Stimulated activated memory B cell treated with anti-CD40 and anti-IgM and Interleukin-4, amounts not matched to agents 10 μg/mL and 1 μg/mL and 100 μg/mL, for 72 hours (primary cell): ENCODE measurements at regions not wholly inside any gene's neighbourhood (a gene's known extent, or its start where the extent isn't known, plus 50 kb on each side); places are given as distances from the start of the nearest gene placed in this dataset.
"Not testable (repeated sequence)": the region's sequence is repeated elsewhere in the genome, so short reads cannot be mapped to it uniquely, and the experiment has no call there.

Experiments used
- ATAC-seq: fragments of 150-1000 bp; cut with Tn5 transposase; 2 replicates; pipeline ENCODE4 v1.10.0; 2021
- H3K27ac Mint-ChIP-seq: one replicate; pipeline ENCODE4 v1.8.0; 2022; ENCODE audit warnings: mild to moderate bottlenecking, mixed read lengths
- H3K27me3 Mint-ChIP-seq: one replicate; pipeline ENCODE4 v1.8.0; 2022; ENCODE audit warnings: mixed read lengths
- H3K36me3 Mint-ChIP-seq: one replicate; pipeline ENCODE4 v1.8.0; 2022; ENCODE audit warnings: mixed read lengths
- H3K4me1 Mint-ChIP-seq: one replicate; pipeline ENCODE4 v1.8.0; 2022; ENCODE audit warnings: mixed read lengths
- H3K4me3 Mint-ChIP-seq: one replicate; pipeline ENCODE4 v1.8.0; 2022; ENCODE audit warnings: mild to moderate bottlenecking, moderate library complexity, mixed read lengths
- H3K9me3 Mint-ChIP-seq: one replicate; pipeline ENCODE4 v1.8.0; 2022; ENCODE audit warnings: mixed read lengths

- Mint-ChIP-seq H3K27ac (no peak overlapping the region), H3K9me3 (peaks cover 4% of the 10 kb centered on the region), H3K4me1 (no peaks in the 10 kb centered on the region), H3K36me3 (no peaks in the 10 kb centered on the region), H3K4me3 (no peak overlapping the region), H3K27me3 (no peaks in the 10 kb centered on the region)
- no peak for ATAC-seq
Measured at GRCh38 chr18:43797347-43797746, 520.1 kb upstream of the SYT4 start.

- Mint-ChIP-seq H3K9me3 (peaks cover 7% of the 10 kb centered on the region), H3K27me3 (no peaks in the 10 kb centered on the region), H3K4me3 (no peak overlapping the region), H3K36me3 (no peaks in the 10 kb centered on the region), H3K4me1 (no peaks in the 10 kb centered on the region), H3K27ac (no peak overlapping the region)
- no peak for ATAC-seq
Measured at GRCh38 chr18:43800584-43800983, 523.3 kb upstream of the SYT4 start.

GRCh38 chr18:43805646-43806194 is 528.4 kb upstream of the SYT4 start:
- ATAC-seq = peak; percentile 24
- H3K4me1 Mint-ChIP-seq = no peaks in the 10 kb centered on the region
- no peak overlapping the region for H3K27ac Mint-ChIP-seq
- H3K36me3 Mint-ChIP-seq = no peaks in the 10 kb centered on the region
- H3K27me3 Mint-ChIP-seq = no peaks in the 10 kb centered on the region
- no peak overlapping the region for H3K4me3 Mint-ChIP-seq
- peaks cover 7% of the 10 kb centered on the region for H3K9me3 Mint-ChIP-seq

GRCh38 chr18:43812627-43813026 is 535.3 kb upstream of the SYT4 start:
- Mint-ChIP-seq H3K9me3 (no peaks in the 10 kb centered on the region), H3K4me1 (no peaks in the 10 kb centered on the region), H3K36me3 (no peaks in the 10 kb centered on the region), H3K4me3 (no peak overlapping the region), H3K27ac (no peak overlapping the region), H3K27me3 (no peaks in the 10 kb centered on the region)
- ATAC-seq = no peak

- H3K4me1 Mint-ChIP-seq = no peaks in the 10 kb centered on the region
- peaks cover 3% of the 10 kb centered on the region for H3K9me3 Mint-ChIP-seq
- no peak for ATAC-seq
- H3K4me3 Mint-ChIP-seq = no peak overlapping the region
- no peaks in the 10 kb centered on the region for H3K27me3 Mint-ChIP-seq
- H3K27ac Mint-ChIP-seq = no peak overlapping the region
- H3K36me3 Mint-ChIP-seq = no peaks in the 10 kb centered on the region
Measured at GRCh38 chr18:43819397-43819796, 542.1 kb upstream of the SYT4 start.

GRCh38 chr18:43819873-43820272 is 542.6 kb upstream of the SYT4 start:
- Mint-ChIP-seq H3K36me3 (no peaks in the 10 kb centered on the region), H3K27me3 (no peaks in the 10 kb centered on the region), H3K4me3 (no peak overlapping the region), H3K9me3 (peaks cover 3% of the 10 kb centered on the region), H3K27ac (no peak overlapping the region), H3K4me1 (no peaks in the 10 kb centered on the region)
- no peak for ATAC-seq

GRCh38 chr18:43825768-43826167 is 548.5 kb upstream of the SYT4 start:
- Mint-ChIP-seq H3K9me3 (no peaks in the 10 kb centered on the region), H3K27me3 (no peaks in the 10 kb centered on the region), H3K36me3 (no peaks in the 10 kb centered on the region), H3K4me1 (no peaks in the 10 kb centered on the region), H3K4me3 (no peak overlapping the region), H3K27ac (no peak overlapping the region)
- no peak for ATAC-seq

- no peak for ATAC-seq
- H3K27ac Mint-ChIP-seq = no peak overlapping the region
- H3K4me3 Mint-ChIP-seq = no peak overlapping the region
- H3K27me3 Mint-ChIP-seq = no peaks in the 10 kb centered on the region
- no peaks in the 10 kb centered on the region for H3K36me3 Mint-ChIP-seq
- H3K9me3 Mint-ChIP-seq = no peaks in the 10 kb centered on the region
- no peaks in the 10 kb centered on the region for H3K4me1 Mint-ChIP-seq
Measured at GRCh38 chr18:43826215-43826614, 548.9 kb upstream of the SYT4 start.

- no peak overlapping the region for H3K4me3 Mint-ChIP-seq
- no peaks in the 10 kb centered on the region for H3K9me3 Mint-ChIP-seq
- H3K4me1 Mint-ChIP-seq = no peaks in the 10 kb centered on the region
- no peak for ATAC-seq
- H3K27me3 Mint-ChIP-seq = no peaks in the 10 kb centered on the region
- no peaks in the 10 kb centered on the region for H3K36me3 Mint-ChIP-seq
- H3K27ac Mint-ChIP-seq = no peak overlapping the region
Measured at GRCh38 chr18:43827311-43827710, 550.0 kb upstream of the SYT4 start.

- no peak overlapping the region for H3K27ac Mint-ChIP-seq
- H3K36me3 Mint-ChIP-seq = no peaks in the 10 kb centered on the region
- ATAC-seq = no peak
- no peaks in the 10 kb centered on the region for H3K4me1 Mint-ChIP-seq
- H3K4me3 Mint-ChIP-seq = no peak overlapping the region
- no peaks in the 10 kb centered on the region for H3K9me3 Mint-ChIP-seq
- no peaks in the 10 kb centered on the region for H3K27me3 Mint-ChIP-seq
Measured at GRCh38 chr18:43830303-43830702, 553.0 kb upstream of the SYT4 start.

- Mint-ChIP-seq H3K4me3 (no peak overlapping the region), H3K36me3 (no peaks in the 10 kb centered on the region), H3K27ac (no peak overlapping the region), H3K27me3 (no peaks in the 10 kb centered on the region), H3K4me1 (no peaks in the 10 kb centered on the region), H3K9me3 (no peaks in the 10 kb centered on the region)
- no peak for ATAC-seq
Measured at GRCh38 chr18:43830947-43831346, 553.7 kb upstream of the SYT4 start.

GRCh38 chr18:43846299-43846698 is 569.0 kb upstream of the SYT4 start:
- Mint-ChIP-seq H3K9me3 (no peaks in the 10 kb centered on the region), H3K4me1 (no peaks in the 10 kb centered on the region), H3K36me3 (no peaks in the 10 kb centered on the region), H3K27ac (no peak overlapping the region), H3K4me3 (no peak overlapping the region), H3K27me3 (no peaks in the 10 kb centered on the region)
- no peak for ATAC-seq

GRCh38 chr18:43847164-43848091 is 570.1 kb upstream of the SYT4 start:
- Mint-ChIP-seq H3K27me3 (no peaks in the 10 kb centered on the region), H3K4me3 (no peak overlapping the region), H3K27ac (no peak overlapping the region), H3K9me3 (no peaks in the 10 kb centered on the region), H3K4me1 (no peaks in the 10 kb centered on the region), H3K36me3 (no peaks in the 10 kb centered on the region)
- no peak for ATAC-seq

GRCh38 chr18:43849831-43850230 is 572.5 kb upstream of the SYT4 start:
- not testable (repeated sequence) for H3K4me3 Mint-ChIP-seq, H3K36me3 Mint-ChIP-seq, H3K27me3 Mint-ChIP-seq, H3K4me1 Mint-ChIP-seq, H3K27ac Mint-ChIP-seq, ATAC-seq, H3K9me3 Mint-ChIP-seq

- Mint-ChIP-seq H3K9me3 (peaks cover 3% of the 10 kb centered on the region), H3K27me3 (peaks cover under 1% of the 10 kb centered on the region), H3K4me1 (no peaks in the 10 kb centered on the region), H3K27ac (no peak overlapping the region), H3K4me3 (no peak overlapping the region), H3K36me3 (no peaks in the 10 kb centered on the region)
- ATAC-seq = no peak
Measured at GRCh38 chr18:43855376-43855775, 578.1 kb upstream of the SYT4 start.

- H3K9me3 Mint-ChIP-seq = peaks cover under 1% of the 10 kb centered on the region
- ATAC-seq = no peak
- no peak overlapping the region for H3K27ac Mint-ChIP-seq
- H3K4me3 Mint-ChIP-seq = no peak overlapping the region
- H3K4me1 Mint-ChIP-seq = no peaks in the 10 kb centered on the region
- H3K36me3 Mint-ChIP-seq = no peaks in the 10 kb centered on the region
- peaks cover 17% of the 10 kb centered on the region for H3K27me3 Mint-ChIP-seq
Measured at GRCh38 chr18:43863180-43863579, 585.9 kb upstream of the SYT4 start.
